ENCODE measurements at regions not wholly inside any gene's neighbourhood (a gene's known extent, or its start where the extent isn't known, plus 50 kb on each side); places are given as distances from the start of the nearest gene placed in this dataset.

- no peak for TF ChIP-seq EP300 (IDR thresholded peaks at IDR 0.05)
- no peak for TF ChIP-seq CTCF (IDR thresholded peaks at IDR 0.05)
These were observed 1171.8 kb downstream of the DIAPH3 start for GRCh38 chr13:58991826-58992477.

All from tibial nerve (tissue), 4 donors.